Hematopoietic multipotent progenitor cell treated with erythropoietin and hydrocortisone succinate and interleukin-3 and kit ligand, for 8 days (in vitro differentiated cells): ENCODE measurements at regions not wholly inside any gene's neighbourhood (a gene's known extent, or its start where the extent isn't known, plus 50 kb on each side); places are given as distances from the start of the nearest gene placed in this dataset.

ENCODE experiments used
- DNase-seq: peaks from one replicate; pipeline ENCODE4 v3.0.0-alpha.2; 2015

DNA sequence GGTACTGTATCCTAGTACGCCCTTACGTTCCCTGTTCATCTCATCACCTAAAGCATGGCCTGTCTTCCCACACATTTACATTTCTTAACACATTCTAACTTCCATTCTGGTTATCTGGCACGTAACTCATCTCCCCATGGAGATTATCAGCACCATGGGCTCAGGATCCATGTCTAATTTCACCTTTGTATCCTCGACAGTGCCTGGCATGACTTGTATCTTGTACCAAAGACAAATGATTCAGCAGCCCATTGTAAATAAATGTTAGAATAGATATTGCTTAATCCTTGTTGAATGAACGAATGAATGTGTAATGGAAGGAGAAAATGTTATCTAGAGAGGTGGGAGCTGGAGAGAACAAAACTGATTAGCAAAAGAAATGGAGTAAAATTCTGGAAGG, 69.7 kb upstream of the TPM1 start:
- DNase-seq = no peak

DNA sequence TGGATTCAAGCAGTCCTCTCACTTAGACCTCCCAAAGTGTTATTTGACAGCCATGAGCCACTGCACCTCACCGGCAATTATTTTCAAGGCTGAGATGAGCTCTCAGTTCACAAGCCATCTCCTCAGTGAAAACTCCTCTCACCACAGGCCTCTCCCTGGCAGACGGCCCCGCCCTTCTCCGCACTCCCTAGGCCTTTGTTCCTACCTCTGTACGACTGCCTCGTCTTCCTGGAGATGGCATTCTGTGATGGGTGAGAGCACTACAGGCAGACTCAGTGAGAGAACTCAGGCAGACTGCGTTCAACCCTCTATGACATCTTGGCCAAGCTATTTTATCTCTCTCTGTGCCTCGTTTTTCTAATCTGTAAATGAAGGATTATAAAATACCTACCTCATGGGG, 67.0 kb upstream of the TPM1 start:
- no peak for DNase-seq

DNA sequence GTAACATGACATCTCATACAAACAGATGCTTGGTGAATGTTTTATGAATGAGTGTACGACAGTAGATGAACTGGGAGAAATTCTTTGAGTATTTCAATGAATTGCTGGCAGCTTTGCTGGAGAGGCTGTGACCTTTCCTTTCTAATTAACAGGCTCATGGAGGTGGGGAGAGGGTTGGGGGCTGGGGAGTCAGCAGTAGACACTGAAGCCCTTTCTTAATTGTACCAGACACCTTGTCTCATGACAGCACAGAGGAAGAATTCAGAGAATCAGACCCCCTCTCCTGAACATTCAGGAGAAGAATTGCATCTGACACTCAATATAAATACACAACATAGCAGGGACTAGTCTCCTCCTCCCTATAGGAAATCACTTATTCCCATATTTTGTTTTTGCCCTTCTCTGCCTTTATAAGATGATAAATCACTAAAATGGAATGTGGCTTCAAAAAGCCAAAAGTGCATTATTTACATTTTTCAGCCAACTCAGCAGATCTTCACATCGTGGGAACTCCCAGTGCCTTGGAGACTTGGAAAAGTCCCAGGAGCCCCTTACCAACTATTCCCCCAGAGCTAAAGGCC, 66.2 kb upstream of the TPM1 start:
- DNase-seq = no peak

GRCh38 chr15:62977952-62978811, 64.4 kb upstream of the TPM1 start:
- no peak for DNase-seq

DNA sequence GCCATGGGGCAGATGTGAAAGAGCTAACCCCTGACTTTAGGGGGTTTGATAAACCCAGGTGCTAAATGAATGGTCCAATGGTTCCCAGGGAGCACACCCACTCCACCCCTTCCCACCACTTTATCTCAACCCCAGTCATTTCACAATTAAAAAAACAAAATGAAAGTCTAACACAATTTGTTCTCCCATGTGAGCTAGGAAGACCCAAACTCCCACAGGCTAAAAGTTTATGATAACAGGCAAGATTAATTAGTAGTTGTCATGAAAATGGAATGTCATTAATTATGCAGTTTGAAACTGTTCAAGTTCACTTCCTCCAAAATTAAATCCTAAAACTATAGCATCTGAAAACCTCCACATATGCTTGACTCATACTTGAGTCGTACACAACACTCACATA, 63.3 kb upstream of the TPM1 start:
- DNase-seq = no peak

GRCh38 chr15:62981071-62981470, 61.5 kb upstream of the TPM1 start:
- DNase-seq = no peak

GRCh38 chr15:62983956-62984355, 58.6 kb upstream of the TPM1 start:
- no peak for DNase-seq

DNA sequence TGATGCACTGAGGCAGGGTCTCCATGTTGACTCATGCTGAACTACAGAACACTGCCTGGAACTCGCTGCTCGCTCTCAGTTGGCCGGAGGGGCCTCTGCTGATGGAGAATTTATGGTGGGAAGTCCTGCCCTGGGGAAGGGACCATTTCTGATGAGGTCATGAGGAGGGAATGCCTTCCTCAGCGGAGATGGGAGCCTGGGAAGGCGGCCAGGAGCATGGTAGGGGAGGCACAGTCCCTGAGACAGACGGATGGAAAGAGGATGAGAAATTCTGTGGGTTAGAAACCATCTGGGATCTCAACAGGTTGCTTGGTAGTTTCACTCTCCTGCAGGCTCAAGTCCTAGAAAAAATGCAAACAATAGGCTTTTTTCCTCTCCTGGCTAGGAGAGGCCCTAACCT, 56.8 kb upstream of the TPM1 start:
- DNase-seq = no peak

DNA sequence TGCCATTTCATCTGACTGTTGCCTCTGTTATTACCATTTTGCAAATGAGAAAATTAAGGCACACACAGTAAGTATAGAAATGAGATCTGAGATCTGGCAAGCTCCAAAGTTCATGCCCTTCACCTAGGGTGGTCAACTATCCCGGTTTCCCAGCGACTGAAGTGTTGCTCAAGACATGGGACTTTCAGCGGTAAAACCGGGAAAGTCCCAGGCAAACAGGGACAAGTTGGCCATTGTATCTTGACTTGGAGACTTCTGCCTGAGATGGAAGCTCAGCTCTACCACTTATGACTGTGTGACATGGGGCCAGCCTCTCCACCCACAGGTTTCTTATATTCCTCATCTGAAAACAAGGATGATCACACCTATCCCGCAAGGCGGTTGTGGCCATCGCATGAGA, 55.6 kb upstream of the TPM1 start:
- DNase-seq = no peak

- DNase-seq = no peak
Measured at GRCh38 chr15:62988701-62989100, 53.8 kb upstream of the TPM1 start.

DNA sequence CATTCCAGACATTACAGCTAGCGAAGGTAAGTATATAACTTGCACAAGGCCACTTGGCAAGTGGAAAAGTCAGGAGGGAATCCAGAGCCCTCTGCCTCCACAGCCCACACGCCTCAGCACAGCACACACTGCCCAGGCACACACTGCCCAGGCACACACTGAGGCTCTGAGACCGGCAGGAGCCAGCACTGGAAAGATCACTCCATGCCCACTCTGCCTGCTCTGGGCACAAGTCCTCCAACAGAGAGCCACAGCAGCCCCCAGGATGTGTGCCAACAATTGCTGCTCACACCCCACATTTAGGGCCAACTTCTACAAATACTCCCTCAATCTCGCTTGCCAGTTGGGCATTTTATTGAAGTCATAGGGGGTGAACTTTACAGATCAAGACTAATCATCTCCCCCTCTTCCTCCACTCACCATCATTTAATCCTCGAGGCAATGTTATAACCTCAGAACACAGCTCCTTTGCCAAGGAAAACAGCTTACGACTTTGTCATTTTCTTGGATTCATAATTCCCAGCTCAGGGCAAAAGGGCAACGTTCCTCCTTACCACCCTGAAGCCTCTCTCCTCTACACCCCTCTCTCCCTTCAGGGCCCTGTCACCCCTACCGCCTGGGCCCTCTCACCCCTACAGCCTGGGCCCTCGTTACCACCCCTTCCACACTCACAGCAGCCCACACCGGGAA, 53.0 kb upstream of the TPM1 start:
- no peak for DNase-seq

- no peak for DNase-seq
Measured at GRCh38 chr15:62991698-62992097, 50.8 kb upstream of the TPM1 start.

- DNase-seq = no peak
Measured at GRCh38 chr15:62992302-62992701, 50.2 kb upstream of the TPM1 start.
